ENCODE measurements at regions not wholly inside any gene's neighbourhood (a gene's known extent, or its start where the extent isn't known, plus 50 kb on each side); places are given as distances from the start of the nearest gene placed in this dataset.

DNA sequence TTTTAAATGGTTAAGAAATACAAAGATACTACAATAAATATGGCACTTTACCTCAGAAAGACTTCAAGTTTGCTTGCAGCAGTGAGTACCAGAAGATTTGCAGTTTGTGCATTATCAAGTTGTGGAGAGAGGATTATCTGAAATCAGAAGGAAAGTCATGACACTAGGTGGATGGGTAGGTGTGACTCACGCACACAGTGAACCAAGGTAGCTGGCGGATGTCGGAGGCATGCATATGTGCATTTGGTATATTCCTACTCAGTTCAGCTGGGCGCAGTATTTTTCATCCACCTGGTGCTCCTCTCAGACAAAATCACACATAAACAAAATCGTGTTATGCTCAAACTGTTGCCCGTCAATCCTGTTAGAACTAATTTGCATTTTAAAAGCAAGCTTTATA, 351.0 kb downstream of the IGSF11 start:
- Mint-ChIP-seq H3K27me3 (ENCODE audit: insufficient read depth, low read depth, poor library complexity) (no peaks in the 10 kb centered on the region), H3K9me3 (no peaks in the 10 kb centered on the region; the same call in 1 of the 3 replicates), H3K4me1 (peaks cover 9% of the 10 kb centered on the region; the same call in 2 of the 3 replicates), H3K36me3 (ENCODE audit: low read depth) (no peaks in the 10 kb centered on the region), H3K27ac (no peak overlapping the region), H3K4me3 (no peak overlapping the region)
- ATAC-seq (no peak), DNase-seq (ENCODE audit: low spot score) (no peak)
- H3K27ac ChIP-seq (ENCODE audit: low read depth) = no peak overlapping the region
- H3K4me3 ChIP-seq = no peak overlapping the region
- no peaks in the 10 kb centered on the region for H3K36me3 ChIP-seq (ENCODE audit: insufficient read depth)
- H3K4me2 ChIP-seq = no peak overlapping the region
- no peaks in the 10 kb centered on the region for H3F3A ChIP-seq (replicated peaks; ENCODE audit: low read depth)
- no peak overlapping the region for H2AFZ ChIP-seq
- no peaks in the 10 kb centered on the region for H3K27me3 ChIP-seq (ENCODE audit: insufficient read depth)
- TF ChIP-seq EZH2phosphoT487 (IDR thresholded peaks at IDR 0.05; ENCODE audit: unreplicated experiment) = no peak
- TF ChIP-seq ZNF114 (CRISPR knock-in tag; IDR thresholded peaks at IDR 0.05) = no peak
- TF ChIP-seq, protein P1, sequence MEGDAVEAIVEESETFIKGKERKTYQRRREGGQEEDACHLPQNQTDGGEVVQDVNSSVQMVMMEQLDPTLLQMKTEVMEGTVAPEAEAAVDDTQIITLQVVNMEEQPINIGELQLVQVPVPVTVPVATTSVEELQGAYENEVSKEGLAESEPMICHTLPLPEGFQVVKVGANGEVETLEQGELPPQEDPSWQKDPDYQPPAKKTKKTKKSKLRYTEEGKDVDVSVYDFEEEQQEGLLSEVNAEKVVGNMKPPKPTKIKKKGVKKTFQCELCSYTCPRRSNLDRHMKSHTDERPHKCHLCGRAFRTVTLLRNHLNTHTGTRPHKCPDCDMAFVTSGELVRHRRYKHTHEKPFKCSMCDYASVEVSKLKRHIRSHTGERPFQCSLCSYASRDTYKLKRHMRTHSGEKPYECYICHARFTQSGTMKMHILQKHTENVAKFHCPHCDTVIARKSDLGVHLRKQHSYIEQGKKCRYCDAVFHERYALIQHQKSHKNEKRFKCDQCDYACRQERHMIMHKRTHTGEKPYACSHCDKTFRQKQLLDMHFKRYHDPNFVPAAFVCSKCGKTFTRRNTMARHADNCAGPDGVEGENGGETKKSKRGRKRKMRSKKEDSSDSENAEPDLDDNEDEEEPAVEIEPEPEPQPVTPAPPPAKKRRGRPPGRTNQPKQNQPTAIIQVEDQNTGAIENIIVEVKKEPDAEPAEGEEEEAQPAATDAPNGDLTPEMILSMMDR (conservative IDR thresholded peaks at IDR 0.05; ENCODE audit: low read depth in 2 of 2) = no peak
- TF ChIP-seq CREB1 (CRISPR knock-in tag; IDR thresholded peaks at IDR 0.05; ENCODE audit: low read depth) = no peak
- TF ChIP-seq JUNB (IDR thresholded peaks at IDR 0.05; ENCODE audit: unreplicated experiment) = no peak
- TF ChIP-seq POLR2AphosphoS5 (IDR thresholded peaks at IDR 0.05; ENCODE audit: low read depth) = no peak
- TF ChIP-seq, protein P2, sequence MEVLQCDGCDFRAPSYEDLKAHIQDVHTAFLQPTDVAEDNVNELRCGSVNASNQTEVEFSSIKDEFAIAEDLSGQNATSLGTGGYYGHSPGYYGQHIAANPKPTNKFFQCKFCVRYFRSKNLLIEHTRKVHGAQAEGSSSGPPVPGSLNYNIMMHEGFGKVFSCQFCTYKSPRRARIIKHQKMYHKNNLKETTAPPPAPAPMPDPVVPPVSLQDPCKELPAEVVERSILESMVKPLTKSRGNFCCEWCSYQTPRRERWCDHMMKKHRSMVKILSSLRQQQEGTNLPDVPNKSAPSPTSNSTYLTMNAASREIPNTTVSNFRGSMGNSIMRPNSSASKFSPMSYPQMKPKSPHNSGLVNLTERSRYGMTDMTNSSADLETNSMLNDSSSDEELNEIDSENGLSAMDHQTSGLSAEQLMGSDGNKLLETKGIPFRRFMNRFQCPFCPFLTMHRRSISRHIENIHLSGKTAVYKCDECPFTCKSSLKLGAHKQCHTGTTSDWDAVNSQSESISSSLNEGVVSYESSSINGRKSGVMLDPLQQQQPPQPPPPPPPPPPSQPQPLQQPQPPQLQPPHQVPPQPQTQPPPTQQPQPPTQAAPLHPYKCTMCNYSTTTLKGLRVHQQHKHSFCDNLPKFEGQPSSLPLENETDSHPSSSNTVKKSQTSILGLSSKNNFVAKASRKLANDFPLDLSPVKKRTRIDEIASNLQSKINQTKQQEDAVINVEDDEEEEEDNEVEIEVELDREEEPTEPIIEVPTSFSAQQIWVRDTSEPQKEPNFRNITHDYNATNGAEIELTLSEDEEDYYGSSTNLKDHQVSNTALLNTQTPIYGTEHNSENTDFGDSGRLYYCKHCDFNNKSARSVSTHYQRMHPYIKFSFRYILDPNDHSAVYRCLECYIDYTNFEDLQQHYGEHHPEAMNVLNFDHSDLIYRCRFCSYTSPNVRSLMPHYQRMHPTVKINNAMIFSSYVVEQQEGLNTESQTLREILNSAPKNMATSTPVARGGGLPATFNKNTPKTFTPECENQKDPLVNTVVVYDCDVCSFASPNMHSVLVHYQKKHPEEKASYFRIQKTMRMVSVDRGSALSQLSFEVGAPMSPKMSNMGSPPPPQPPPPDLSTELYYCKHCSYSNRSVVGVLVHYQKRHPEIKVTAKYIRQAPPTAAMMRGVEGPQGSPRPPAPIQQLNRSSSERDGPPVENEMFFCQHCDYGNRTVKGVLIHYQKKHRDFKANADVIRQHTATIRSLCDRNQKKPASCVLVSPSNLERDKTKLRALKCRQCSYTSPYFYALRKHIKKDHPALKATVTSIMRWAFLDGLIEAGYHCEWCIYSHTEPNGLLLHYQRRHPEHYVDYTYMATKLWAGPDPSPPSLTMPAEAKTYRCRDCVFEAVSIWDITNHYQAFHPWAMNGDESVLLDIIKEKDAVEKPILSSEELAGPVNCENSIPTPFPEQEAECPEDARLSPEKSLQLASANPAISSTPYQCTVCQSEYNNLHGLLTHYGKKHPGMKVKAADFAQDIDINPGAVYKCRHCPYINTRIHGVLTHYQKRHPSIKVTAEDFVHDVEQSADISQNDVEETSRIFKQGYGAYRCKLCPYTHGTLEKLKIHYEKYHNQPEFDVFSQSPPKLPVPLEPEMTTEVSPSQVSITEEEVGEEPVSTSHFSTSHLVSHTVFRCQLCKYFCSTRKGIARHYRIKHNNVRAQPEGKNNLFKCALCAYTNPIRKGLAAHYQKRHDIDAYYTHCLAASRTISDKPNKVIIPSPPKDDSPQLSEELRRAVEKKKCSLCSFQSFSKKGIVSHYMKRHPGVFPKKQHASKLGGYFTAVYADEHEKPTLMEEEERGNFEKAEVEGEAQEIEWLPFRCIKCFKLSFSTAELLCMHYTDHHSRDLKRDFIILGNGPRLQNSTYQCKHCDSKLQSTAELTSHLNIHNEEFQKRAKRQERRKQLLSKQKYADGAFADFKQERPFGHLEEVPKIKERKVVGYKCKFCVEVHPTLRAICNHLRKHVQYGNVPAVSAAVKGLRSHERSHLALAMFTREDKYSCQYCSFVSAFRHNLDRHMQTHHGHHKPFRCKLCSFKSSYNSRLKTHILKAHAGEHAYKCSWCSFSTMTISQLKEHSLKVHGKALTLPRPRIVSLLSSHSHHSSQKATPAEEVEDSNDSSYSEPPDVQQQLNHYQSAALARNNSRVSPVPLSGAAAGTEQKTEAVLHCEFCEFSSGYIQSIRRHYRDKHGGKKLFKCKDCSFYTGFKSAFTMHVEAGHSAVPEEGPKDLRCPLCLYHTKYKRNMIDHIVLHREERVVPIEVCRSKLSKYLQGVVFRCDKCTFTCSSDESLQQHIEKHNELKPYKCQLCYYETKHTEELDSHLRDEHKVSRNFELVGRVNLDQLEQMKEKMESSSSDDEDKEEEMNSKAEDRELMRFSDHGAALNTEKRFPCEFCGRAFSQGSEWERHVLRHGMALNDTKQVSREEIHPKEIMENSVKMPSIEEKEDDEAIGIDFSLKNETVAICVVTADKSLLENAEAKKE (CRISPR knock-in tag; IDR thresholded peaks at IDR 0.05) = no peak
- no peak for TF ChIP-seq EZH2 (IDR thresholded peaks at IDR 0.05; ENCODE audit: low read depth, unreplicated experiment)
- TF ChIP-seq, protein P3, sequence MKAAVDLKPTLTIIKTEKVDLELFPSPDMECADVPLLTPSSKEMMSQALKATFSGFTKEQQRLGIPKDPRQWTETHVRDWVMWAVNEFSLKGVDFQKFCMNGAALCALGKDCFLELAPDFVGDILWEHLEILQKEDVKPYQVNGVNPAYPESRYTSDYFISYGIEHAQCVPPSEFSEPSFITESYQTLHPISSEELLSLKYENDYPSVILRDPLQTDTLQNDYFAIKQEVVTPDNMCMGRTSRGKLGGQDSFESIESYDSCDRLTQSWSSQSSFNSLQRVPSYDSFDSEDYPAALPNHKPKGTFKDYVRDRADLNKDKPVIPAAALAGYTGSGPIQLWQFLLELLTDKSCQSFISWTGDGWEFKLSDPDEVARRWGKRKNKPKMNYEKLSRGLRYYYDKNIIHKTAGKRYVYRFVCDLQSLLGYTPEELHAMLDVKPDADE (IDR thresholded peaks at IDR 0.05) = no peak
- TF ChIP-seq STAT1 (IDR thresholded peaks at IDR 0.05; ENCODE audit: unreplicated experiment) = no peak
- H4K20me1 ChIP-seq (replicated peaks; ENCODE audit: insufficient read depth) = no peaks in the 10 kb centered on the region
- no peaks in the 10 kb centered on the region for H3K4me1 ChIP-seq (ENCODE audit: insufficient read depth)
- no peaks in the 10 kb centered on the region; the same call in 1 of the 2 replicates for H3K9me2 ChIP-seq (ENCODE audit: insufficient read depth)
- no peaks in the 10 kb centered on the region for H3K79me2 ChIP-seq (replicated peaks; ENCODE audit: insufficient read depth)

All from GM23338 (cell line).